ENCODE measurements at regions not wholly inside any gene's neighbourhood (a gene's known extent, or its start where the extent isn't known, plus 50 kb on each side); places are given as distances from the start of the nearest gene placed in this dataset.

GRCh38 chrX:121195719-121196118 lies 148.3 kb downstream of the GLUD2 start:
- TF ChIP-seq CTCF (IDR thresholded peaks at IDR 0.05) (no peak), POLR2A (IDR thresholded peaks at IDR 0.05) (no peak)
